Endothelial cell of umbilical vein (primary cell): ENCODE measurements at regions not wholly inside any gene's neighbourhood (a gene's known extent, or its start where the extent isn't known, plus 50 kb on each side); places are given as distances from the start of the nearest gene placed in this dataset.

Experiments
- BruUV-seq: library from RNA; stranded (reverse); fragments of 400-500 nt; replicated peaks from 2 replicates; lab custom pipeline; 2021; lab: Mats Ljungman, UMichigan
- CTCF ChIA-PET: fragments of 300-600, 350-600 bp; sonication (Branson Sonifier 250); formaldehyde crosslinking; loops from one replicate; lab custom pipeline; 2021; ENCODE audit warnings: antibody characterized with exemption, inconsistent platforms; lab: Charles Lee
- POLR2A ChIA-PET: fragments of 300-600, 350-600 bp; sonication (Branson Sonifier 250); formaldehyde crosslinking; loops from one replicate; lab custom pipeline; 2021; ENCODE audit warnings: antibody characterized with exemption, inconsistent platforms; lab: Charles Lee
- DNase-seq: peaks from one replicate; pipeline ENCODE4 v3.0.0-alpha.2; 2011; ENCODE audit warnings: low read depth, low spot score
- FAIRE-seq: peaks from 2 replicates; lab custom pipeline; 2011; peaks lifted over from hg19 to GRCh38; lab: Jason Lieb, UNC
- H2AFZ ChIP-seq: 2 replicates; pipeline ENCODE4 v1.6.0; 2012; ENCODE audit warnings: low read depth, low read length, control low read depth, inconsistent platforms
- H3K27ac ChIP-seq: 2 replicates; pipeline ENCODE4 v1.5.1; 2011; ENCODE audit warnings: low read depth, mild to moderate bottlenecking, control low read depth, low read length, moderate library complexity; ENCODE audit not compliant: insufficient read depth
- H3K27me3 ChIP-seq, 2 experiments: 2 replicates each; pipeline versions ENCODE4 v1.6.0 to v1.6.1; 2011; ENCODE audit warnings: low read length in 2 of 2, mixed read lengths in 1 of 2; ENCODE audit not compliant: control insufficient read depth in 2 of 2, insufficient read depth in 2 of 2
- H3K36me3 ChIP-seq, 2 experiments: 2 replicates in 1 of 2; 3 replicates in 1 of 2; pipeline ENCODE4 v1.5.1; 2011; ENCODE audit warnings: low read length in 2 of 2, mild to moderate bottlenecking in 1 of 2, moderate library complexity in 1 of 2; ENCODE audit not compliant: control insufficient read depth in 2 of 2, insufficient read depth in 2 of 2; ENCODE audit errors: extremely low read depth in 1 of 2
- H3K4me1 ChIP-seq: 3 replicates; pipeline ENCODE4 v1.5.1; 2011; ENCODE audit warnings: mild to moderate bottlenecking, low read length; ENCODE audit not compliant: control insufficient read depth, insufficient read depth; ENCODE audit errors: extremely low read depth
- H3K4me2 ChIP-seq: 2 replicates; pipeline ENCODE4 v1.6.1; 2011; ENCODE audit warnings: low read length, control low read depth, mixed read lengths; ENCODE audit not compliant: insufficient read depth
- H3K4me3 ChIP-seq, 3 experiments: fragments of 200-600 bp in 1 of 3; sonication (generic), shearing (Covaris generic) in 1 of 3; replicated peaks in 1 of 3; 2 replicates each; pipeline ENCODE4 v1.5.1; 2011 to 2016; ENCODE audit warnings: control low read depth in 3 of 3, low read length in 3 of 3, mild to moderate bottlenecking in 2 of 3, inconsistent platforms in 1 of 3, low read depth in 1 of 3, moderate library complexity in 1 of 3; ENCODE audit not compliant: insufficient read depth in 1 of 3
- H3K79me2 ChIP-seq: 2 replicates; pipeline ENCODE4 v1.6.0; 2012; ENCODE audit warnings: low read length, inconsistent platforms; ENCODE audit not compliant: control insufficient read depth, insufficient read depth
- H3K9ac ChIP-seq: replicated peaks from 2 replicates; pipeline ENCODE3; 2011; ENCODE audit warnings: low read length, control low read depth; ENCODE audit not compliant: insufficient read depth; ENCODE audit errors: extremely low read depth
- H3K9me1 ChIP-seq: replicated peaks from 3 replicates; pipeline ENCODE4 v1.6.0; 2011; ENCODE audit warnings: mild to moderate bottlenecking, low read length; ENCODE audit not compliant: control insufficient read depth, insufficient read depth; ENCODE audit errors: extremely low read depth
- H3K9me3 ChIP-seq: replicated peaks from 2 replicates; pipeline ENCODE4 v1.5.1; 2012; ENCODE audit warnings: low read length, inconsistent platforms; ENCODE audit not compliant: control insufficient read depth, insufficient read depth
- H4K20me1 ChIP-seq: replicated peaks from 2 replicates; pipeline ENCODE3; 2011; ENCODE audit warnings: mild to moderate bottlenecking, low read length; ENCODE audit not compliant: control insufficient read depth, insufficient read depth; ENCODE audit errors: extremely low read depth
- EZH2 ChIP-seq: IDR thresholded peaks from 2 replicates; pipeline ENCODE4 v1.6.1; 2012; ENCODE audit warnings: borderline replicate concordance, low read depth, mild to moderate bottlenecking, moderate library complexity, low read length, inconsistent platforms; ENCODE audit not compliant: severe bottlenecking
- FOS ChIP-seq: IDR thresholded peaks from 2 replicates; pipeline ENCODE4 v1.6.1; 2011; ENCODE audit warnings: mild to moderate bottlenecking, low read length, moderate library complexity, borderline replicate concordance; ENCODE audit not compliant: insufficient read depth
- GATA2 ChIP-seq: IDR thresholded peaks from 2 replicates; pipeline ENCODE4 v1.7.0; 2011; ENCODE audit warnings: low read depth, mild to moderate bottlenecking, moderate library complexity, mixed read lengths, low read length; ENCODE audit not compliant: insufficient read length, insufficient read depth
- JUN ChIP-seq: IDR thresholded peaks from 2 replicates; pipeline ENCODE4 v1.6.1; 2011; ENCODE audit warnings: borderline replicate concordance, low read depth; ENCODE audit not compliant: insufficient read length, insufficient read depth
- MYC ChIP-seq: IDR thresholded peaks from one replicate; pipeline ENCODE4 v1.6.1; 2011; ENCODE audit warnings: mild to moderate bottlenecking, low read depth, low read length
- POLR2A ChIP-seq: IDR thresholded peaks from 2 replicates; pipeline ENCODE4 v1.6.1; 2012; ENCODE audit warnings: low read depth, mild to moderate bottlenecking, control low read depth, low read length
- POLR2AphosphoS5 ChIP-seq: IDR thresholded peaks from 2 replicates; pipeline ENCODE4 v1.6.1; 2012; ENCODE audit warnings: low read depth, mild to moderate bottlenecking, control low read depth, low read length, moderate library complexity; ENCODE audit not compliant: insufficient read depth
- dilution Hi-C: fragments of 300-500 bp; cut with MboI; formaldehyde crosslinking; loops from one replicate; pipeline ENCODE4 v1.15.0; 2019; ENCODE audit warnings: low sequenced_read_pairs; ENCODE audit not compliant: extremely low pct_ligation_motif_present
- intact Hi-C: fragments of 100-400 bp; cut with micrococcal nuclease; formaldehyde crosslinking; loops from one replicate; pipeline ENCODE4 v1.10.0; 2022
- TF ChIP-seq, protein P1 (sequence below), 2 donors: IDR thresholded peaks; 1 replicate in 1 of 2; 2 replicates in 1 of 2; pipeline ENCODE4 v1.5.1; 2011; ENCODE audit warnings: low read length in 2 of 2, mild to moderate bottlenecking in 2 of 2, moderate library complexity in 2 of 2, control low read depth in 1 of 2, inconsistent platforms in 1 of 2, low read depth in 1 of 2; ENCODE audit not compliant: insufficient read depth in 1 of 2; ENCODE audit errors: extremely low read depth in 1 of 2
- TF ChIP-seq, protein P2 (sequence below): IDR thresholded peaks from 2 replicates; pipeline ENCODE4 v1.6.1; 2011; ENCODE audit not compliant: insufficient read depth, insufficient read length

GRCh38 chrX:13195340-13195739 is 124.5 kb downstream of the ATXN3L start:
- peaks cover 2% of the 10 kb centered on the region for H3K4me1 ChIP-seq
- no peaks in the 10 kb centered on the region for H3K27me3 ChIP-seq
- no peak overlapping the region for H3K4me2 ChIP-seq
- H3K4me3 ChIP-seq = no peak overlapping the region
- no peaks in the 10 kb centered on the region for H3K79me2 ChIP-seq
- intact Hi-C loops = no loop called here
- CTCF ChIA-PET = interaction anchor here (1.9 kb wide), 1 partner anchor 249 kb away, joined by 5 read pairs; no protein-coding TSS in a partner anchor
- no peak overlapping the region for H3K9ac ChIP-seq
- BruUV-seq = no TSS peak
- DNase-seq (no peak), FAIRE-seq (peak; percentile 74)
- no peak overlapping the region for H2AFZ ChIP-seq
- no peaks in the 10 kb centered on the region for H4K20me1 ChIP-seq
- no peaks in the 10 kb centered on the region for H3K9me3 ChIP-seq
- TF ChIP-seq GATA2 (no peak), FOS (no peak), POLR2AphosphoS5 (no peak), POLR2A (no peak), EZH2 (no peak), MYC (no peak), JUN (no peak)
- TF ChIP-seq, protein P1, sequence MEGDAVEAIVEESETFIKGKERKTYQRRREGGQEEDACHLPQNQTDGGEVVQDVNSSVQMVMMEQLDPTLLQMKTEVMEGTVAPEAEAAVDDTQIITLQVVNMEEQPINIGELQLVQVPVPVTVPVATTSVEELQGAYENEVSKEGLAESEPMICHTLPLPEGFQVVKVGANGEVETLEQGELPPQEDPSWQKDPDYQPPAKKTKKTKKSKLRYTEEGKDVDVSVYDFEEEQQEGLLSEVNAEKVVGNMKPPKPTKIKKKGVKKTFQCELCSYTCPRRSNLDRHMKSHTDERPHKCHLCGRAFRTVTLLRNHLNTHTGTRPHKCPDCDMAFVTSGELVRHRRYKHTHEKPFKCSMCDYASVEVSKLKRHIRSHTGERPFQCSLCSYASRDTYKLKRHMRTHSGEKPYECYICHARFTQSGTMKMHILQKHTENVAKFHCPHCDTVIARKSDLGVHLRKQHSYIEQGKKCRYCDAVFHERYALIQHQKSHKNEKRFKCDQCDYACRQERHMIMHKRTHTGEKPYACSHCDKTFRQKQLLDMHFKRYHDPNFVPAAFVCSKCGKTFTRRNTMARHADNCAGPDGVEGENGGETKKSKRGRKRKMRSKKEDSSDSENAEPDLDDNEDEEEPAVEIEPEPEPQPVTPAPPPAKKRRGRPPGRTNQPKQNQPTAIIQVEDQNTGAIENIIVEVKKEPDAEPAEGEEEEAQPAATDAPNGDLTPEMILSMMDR (IDR thresholded peaks at IDR 0.05; ENCODE audit: extremely low read depth in 1 of 2, insufficient read depth in 1 of 2, low read depth in 1 of 2, low read length in 2 of 2) = no peak
- TF ChIP-seq, protein P2, sequence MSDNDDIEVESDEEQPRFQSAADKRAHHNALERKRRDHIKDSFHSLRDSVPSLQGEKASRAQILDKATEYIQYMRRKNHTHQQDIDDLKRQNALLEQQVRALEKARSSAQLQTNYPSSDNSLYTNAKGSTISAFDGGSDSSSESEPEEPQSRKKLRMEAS = no peak
- no peak overlapping the region for H3K27ac ChIP-seq
- H3K9me1 ChIP-seq = no peaks in the 10 kb centered on the region
- dilution Hi-C loops = no loop called here
- H3K36me3 ChIP-seq = no peaks in the 10 kb centered on the region
- POLR2A ChIA-PET = interaction anchor here (0.6 to 1.1 kb wide), 2 partner anchors 12 to 29 kb away, joined by 3 to 6 read pairs; no protein-coding TSS in a partner anchor
